ENCODE measurements at regions not wholly inside any gene's neighbourhood (a gene's known extent, or its start where the extent isn't known, plus 50 kb on each side); places are given as distances from the start of the nearest gene placed in this dataset.

- no peak overlapping the region for H4K12ac ChIP-seq (ENCODE audit: low read depth, low read length)
- no peak overlapping the region for H2AK5ac ChIP-seq (ENCODE audit: low read length)
- H3K14ac ChIP-seq (ENCODE audit: low read length), result no peak overlapping the region
- H3K4me2 ChIP-seq (ENCODE audit: low read length), result no peak overlapping the region
- no peak overlapping the region for H4K8ac ChIP-seq (ENCODE audit: low read depth, low read length)
- peak overlapping the region; percentile 6 for H3K4me3 ChIP-seq (ENCODE audit: low read depth, low read length)
- H2BK120ac ChIP-seq (ENCODE audit: insufficient read depth, low read length, poor library complexity), result no peak overlapping the region
- H3K36me3 ChIP-seq (ENCODE audit: control insufficient read depth in 1 of 2, insufficient read depth in 2 of 2, low read length in 2 of 2), result no peaks in the 10 kb centered on the region
- no peak overlapping the region for H3K18ac ChIP-seq (ENCODE audit: low read length)
- no peaks in the 10 kb centered on the region for H3K79me1 ChIP-seq (ENCODE audit: low read length)
- no peak overlapping the region for H2AFZ ChIP-seq (ENCODE audit: insufficient read depth, low read length, poor library complexity)
- no peak overlapping the region for H3K27ac ChIP-seq (ENCODE audit: low read depth, low read length)
- H2BK12ac ChIP-seq (ENCODE audit: low read length), result no peak overlapping the region
- H3K23ac ChIP-seq (ENCODE audit: low read length), result no peak overlapping the region
- H3K9ac ChIP-seq (ENCODE audit: low read length), result no peak overlapping the region
- H3K27me3 ChIP-seq (ENCODE audit: insufficient read depth, low read length), result peaks cover 3% of the 10 kb centered on the region
- WGBS (ENCODE audit: extremely low coverage, insufficient coverage, insufficient read length), result no CpG with 5 or more reads among the region's 13 CpGs
- H2BK5ac ChIP-seq (ENCODE audit: low read depth, low read length, poor library complexity), result no peak overlapping the region
- DNase-seq, result no peak
- peaks cover 12% of the 10 kb centered on the region for H3K9me3 ChIP-seq (ENCODE audit: insufficient read depth, low read depth, low read length)
- no peak overlapping the region for H3K4ac ChIP-seq (ENCODE audit: low read depth, low read length)
- no peaks in the 10 kb centered on the region for H3K79me2 ChIP-seq (ENCODE audit: control insufficient read depth, insufficient read depth, low read length, poor library complexity)
- no peak overlapping the region for H4K91ac ChIP-seq (ENCODE audit: low read depth, low read length)
- no peaks in the 10 kb centered on the region for H3K4me1 ChIP-seq (ENCODE audit: control insufficient read depth in 1 of 2, insufficient read depth in 2 of 2, low read length in 2 of 2)
Measured at GRCh38 chr2:120653871-120654270, 81.8 kb upstream of the GLI2 start.

GRCh38 chr2:120654381-120655134 lies 81.1 kb upstream of the GLI2 start:
- Histone ChIP-seq H3K36me3 (ENCODE audit: control insufficient read depth in 1 of 2, insufficient read depth in 2 of 2, low read length in 2 of 2) (no peaks in the 10 kb centered on the region), H3K23ac (ENCODE audit: low read length) (no peak overlapping the region), H3K4me3 (ENCODE audit: low read depth, low read length) (no peak overlapping the region), H3K14ac (ENCODE audit: low read length) (no peak overlapping the region), H3K4me2 (ENCODE audit: low read length) (no peak overlapping the region), H3K79me1 (ENCODE audit: low read length) (no peaks in the 10 kb centered on the region), H2BK12ac (ENCODE audit: low read length) (no peak overlapping the region), H3K27me3 (ENCODE audit: insufficient read depth, low read length) (peaks cover 3% of the 10 kb centered on the region), H3K79me2 (ENCODE audit: control insufficient read depth, insufficient read depth, low read length, poor library complexity) (no peaks in the 10 kb centered on the region), H2AK5ac (ENCODE audit: low read length) (no peak overlapping the region), H2BK120ac (ENCODE audit: insufficient read depth, low read length, poor library complexity) (no peak overlapping the region), H4K8ac (ENCODE audit: low read depth, low read length) (no peak overlapping the region), H2BK5ac (ENCODE audit: low read depth, low read length, poor library complexity) (no peak overlapping the region), H3K27ac (ENCODE audit: low read depth, low read length) (no peak overlapping the region), H3K9ac (ENCODE audit: low read length) (no peak overlapping the region), H4K12ac (ENCODE audit: low read depth, low read length) (no peak overlapping the region), H3K9me3 (ENCODE audit: insufficient read depth, low read depth, low read length) (peaks cover 11% of the 10 kb centered on the region), H2AFZ (ENCODE audit: insufficient read depth, low read length, poor library complexity) (no peak overlapping the region), H3K4me1 (ENCODE audit: control insufficient read depth in 1 of 2, insufficient read depth in 2 of 2, low read length in 2 of 2) (no peaks in the 10 kb centered on the region), H4K91ac (ENCODE audit: low read depth, low read length) (no peak overlapping the region), H3K4ac (ENCODE audit: low read depth, low read length) (no peak overlapping the region), H3K18ac (ENCODE audit: low read length) (no peak overlapping the region)
- WGBS (ENCODE audit: extremely low coverage, insufficient coverage, insufficient read length), result no CpG with 5 or more reads among the region's 54 CpGs
- no peak for DNase-seq

GRCh38 chr2:120656273-120656950 lies 79.3 kb upstream of the GLI2 start:
- no peak for DNase-seq
- Histone ChIP-seq H2AK5ac (ENCODE audit: low read length) (no peak overlapping the region), H3K27ac (ENCODE audit: low read depth, low read length) (no peak overlapping the region), H4K12ac (ENCODE audit: low read depth, low read length) (no peak overlapping the region), H3K27me3 (ENCODE audit: insufficient read depth, low read length) (peaks cover 3% of the 10 kb centered on the region), H2AFZ (ENCODE audit: insufficient read depth, low read length, poor library complexity) (no peak overlapping the region), H2BK5ac (ENCODE audit: low read depth, low read length, poor library complexity) (no peak overlapping the region), H3K4me3 (ENCODE audit: low read depth, low read length) (no peak overlapping the region), H2BK12ac (ENCODE audit: low read length) (no peak overlapping the region), H3K23ac (ENCODE audit: low read length) (no peak overlapping the region), H3K36me3 (ENCODE audit: control insufficient read depth in 1 of 2, insufficient read depth in 2 of 2, low read length in 2 of 2) (no peaks in the 10 kb centered on the region), H2BK120ac (ENCODE audit: insufficient read depth, low read length, poor library complexity) (no peak overlapping the region), H3K79me2 (ENCODE audit: control insufficient read depth, insufficient read depth, low read length, poor library complexity) (no peaks in the 10 kb centered on the region), H3K4me2 (ENCODE audit: low read length) (no peak overlapping the region), H3K4ac (ENCODE audit: low read depth, low read length) (no peak overlapping the region), H3K4me1 (ENCODE audit: control insufficient read depth in 1 of 2, insufficient read depth in 2 of 2, low read length in 2 of 2) (no peaks in the 10 kb centered on the region), H4K91ac (ENCODE audit: low read depth, low read length) (no peak overlapping the region), H3K9ac (ENCODE audit: low read length) (no peak overlapping the region), H3K9me3 (ENCODE audit: insufficient read depth, low read depth, low read length) (peaks cover 10% of the 10 kb centered on the region), H3K18ac (ENCODE audit: low read length) (no peak overlapping the region), H3K79me1 (ENCODE audit: low read length) (no peaks in the 10 kb centered on the region), H3K14ac (ENCODE audit: low read length) (no peak overlapping the region), H4K8ac (ENCODE audit: low read depth, low read length) (no peak overlapping the region)
- WGBS (ENCODE audit: extremely low coverage, insufficient coverage, insufficient read length), result no CpG with 5 or more reads among the region's 19 CpGs

- H4K91ac ChIP-seq (ENCODE audit: low read depth, low read length), result no peak overlapping the region
- no peak overlapping the region for H3K14ac ChIP-seq (ENCODE audit: low read length)
- H2BK12ac ChIP-seq (ENCODE audit: low read length), result no peak overlapping the region
- WGBS (ENCODE audit: extremely low coverage, insufficient coverage, insufficient read length), result no CpG with 5 or more reads among the region's 7 CpGs
- H2AK5ac ChIP-seq (ENCODE audit: low read length), result no peak overlapping the region
- DNase-seq, result no peak
- no peak overlapping the region for H4K8ac ChIP-seq (ENCODE audit: low read depth, low read length)
- H3K79me2 ChIP-seq (ENCODE audit: control insufficient read depth, insufficient read depth, low read length, poor library complexity), result no peaks in the 10 kb centered on the region
- H3K9ac ChIP-seq (ENCODE audit: low read length), result no peak overlapping the region
- no peak overlapping the region for H2BK120ac ChIP-seq (ENCODE audit: insufficient read depth, low read length, poor library complexity)
- peaks cover 10% of the 10 kb centered on the region for H3K9me3 ChIP-seq (ENCODE audit: insufficient read depth, low read depth, low read length)
- H2AFZ ChIP-seq (ENCODE audit: insufficient read depth, low read length, poor library complexity), result no peak overlapping the region
- H3K36me3 ChIP-seq (ENCODE audit: control insufficient read depth in 1 of 2, insufficient read depth in 2 of 2, low read length in 2 of 2), result no peaks in the 10 kb centered on the region
- H3K4ac ChIP-seq (ENCODE audit: low read depth, low read length), result no peak overlapping the region
- H2BK5ac ChIP-seq (ENCODE audit: low read depth, low read length, poor library complexity), result no peak overlapping the region
- no peak overlapping the region for H3K4me3 ChIP-seq (ENCODE audit: low read depth, low read length)
- H3K27ac ChIP-seq (ENCODE audit: low read depth, low read length), result no peak overlapping the region
- no peaks in the 10 kb centered on the region for H3K4me1 ChIP-seq (ENCODE audit: control insufficient read depth in 1 of 2, insufficient read depth in 2 of 2, low read length in 2 of 2)
- H3K18ac ChIP-seq (ENCODE audit: low read length), result no peak overlapping the region
- no peak overlapping the region for H3K23ac ChIP-seq (ENCODE audit: low read length)
- H3K27me3 ChIP-seq (ENCODE audit: insufficient read depth, low read length), result peaks cover 3% of the 10 kb centered on the region
- no peak overlapping the region for H3K4me2 ChIP-seq (ENCODE audit: low read length)
- H3K79me1 ChIP-seq (ENCODE audit: low read length), result no peaks in the 10 kb centered on the region
- H4K12ac ChIP-seq (ENCODE audit: low read depth, low read length), result no peak overlapping the region
Measured at GRCh38 chr2:120658042-120658769, 77.5 kb upstream of the GLI2 start.

Measured in trophoblast cell (in vitro differentiated cells and primary cell).